HFFc6 (cell line): ENCODE measurements at regions not wholly inside any gene's neighbourhood (a gene's known extent, or its start where the extent isn't known, plus 50 kb on each side); places are given as distances from the start of the nearest gene placed in this dataset.

ENCODE experiments used
- DNase-seq: peaks from one replicate; pipeline ENCODE4 v3.0.0-alpha.2; 2018
- H3K27ac Mint-ChIP-seq: 2 replicates; pipeline ENCODE4 v1.8.0; 2020; ENCODE audit warnings: mild to moderate bottlenecking, mixed read lengths
- H3K27me3 Mint-ChIP-seq: 2 replicates; pipeline ENCODE4 v1.8.0; 2021; ENCODE audit warnings: mild to moderate bottlenecking, moderate library complexity, mixed read lengths; ENCODE audit not compliant: insufficient read depth
- H3K36me3 Mint-ChIP-seq: 2 replicates; pipeline ENCODE4 v1.8.0; 2021; ENCODE audit warnings: low read depth, mixed read lengths
- H3K4me1 Mint-ChIP-seq: 2 replicates; pipeline ENCODE4 v1.8.0; 2020; ENCODE audit warnings: low read depth, mixed read lengths
- H3K4me3 Mint-ChIP-seq: 2 replicates; pipeline ENCODE4 v1.8.0; 2020; ENCODE audit warnings: mild to moderate bottlenecking, moderate library complexity, mixed read lengths
- H3K9me3 Mint-ChIP-seq: 2 replicates; pipeline ENCODE4 v1.8.0; 2020; ENCODE audit warnings: mild to moderate bottlenecking, mixed read lengths
- TF ChIP-seq, protein P1 (sequence below): fragments of 200-600 bp; sonication (generic); IDR thresholded peaks from 2 replicates; pipeline ENCODE4 v1.5.0; 2021; ENCODE audit warnings: antibody characterized with exemption, mild to moderate bottlenecking

DNA sequence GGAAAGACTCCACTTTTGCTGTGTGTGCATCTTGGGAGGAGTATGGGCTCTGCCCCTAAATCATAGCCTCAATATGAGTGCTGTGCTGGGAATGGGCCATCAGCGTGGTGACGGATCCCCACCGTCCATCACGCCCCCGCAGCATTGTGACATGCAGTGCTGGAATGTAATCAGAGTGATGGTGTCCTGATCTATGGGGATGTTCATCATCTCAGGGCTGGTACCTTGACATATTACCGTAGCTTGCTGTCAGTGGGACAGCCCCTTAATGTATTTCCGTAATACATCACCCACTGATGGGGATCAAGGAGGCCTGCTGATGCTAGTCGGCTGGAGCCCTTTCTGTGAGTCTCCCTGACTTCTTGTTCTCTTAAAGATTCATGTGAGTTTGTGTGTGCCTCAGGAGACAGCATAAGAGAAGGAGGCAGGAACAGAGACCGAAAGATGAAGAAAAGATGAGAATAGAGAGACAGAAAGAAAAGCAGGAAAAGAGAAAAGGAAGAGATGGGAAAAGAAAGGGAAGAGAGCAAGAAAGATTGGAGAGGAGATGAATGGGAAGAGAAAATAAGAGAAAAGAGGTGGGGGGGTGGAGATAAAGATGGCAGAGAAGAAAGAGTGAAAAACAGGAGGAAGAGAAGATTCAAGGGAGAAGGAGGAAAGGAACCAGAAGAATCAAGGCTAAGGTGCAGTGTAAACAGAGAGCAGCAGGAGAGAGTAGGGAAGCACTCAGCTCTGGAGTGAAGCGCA, 183.7 kb downstream of the RPLP1 start:
- no peak overlapping the region for H3K4me3 Mint-ChIP-seq
- peaks cover 29% of the 10 kb centered on the region for H3K27me3 Mint-ChIP-seq
- no peaks in the 10 kb centered on the region for H3K36me3 Mint-ChIP-seq
- no peak for DNase-seq
- no peaks in the 10 kb centered on the region for H3K4me1 Mint-ChIP-seq
- TF ChIP-seq, protein P1, sequence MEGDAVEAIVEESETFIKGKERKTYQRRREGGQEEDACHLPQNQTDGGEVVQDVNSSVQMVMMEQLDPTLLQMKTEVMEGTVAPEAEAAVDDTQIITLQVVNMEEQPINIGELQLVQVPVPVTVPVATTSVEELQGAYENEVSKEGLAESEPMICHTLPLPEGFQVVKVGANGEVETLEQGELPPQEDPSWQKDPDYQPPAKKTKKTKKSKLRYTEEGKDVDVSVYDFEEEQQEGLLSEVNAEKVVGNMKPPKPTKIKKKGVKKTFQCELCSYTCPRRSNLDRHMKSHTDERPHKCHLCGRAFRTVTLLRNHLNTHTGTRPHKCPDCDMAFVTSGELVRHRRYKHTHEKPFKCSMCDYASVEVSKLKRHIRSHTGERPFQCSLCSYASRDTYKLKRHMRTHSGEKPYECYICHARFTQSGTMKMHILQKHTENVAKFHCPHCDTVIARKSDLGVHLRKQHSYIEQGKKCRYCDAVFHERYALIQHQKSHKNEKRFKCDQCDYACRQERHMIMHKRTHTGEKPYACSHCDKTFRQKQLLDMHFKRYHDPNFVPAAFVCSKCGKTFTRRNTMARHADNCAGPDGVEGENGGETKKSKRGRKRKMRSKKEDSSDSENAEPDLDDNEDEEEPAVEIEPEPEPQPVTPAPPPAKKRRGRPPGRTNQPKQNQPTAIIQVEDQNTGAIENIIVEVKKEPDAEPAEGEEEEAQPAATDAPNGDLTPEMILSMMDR, result no peak
- no peak overlapping the region for H3K27ac Mint-ChIP-seq
- peaks cover 6% of the 10 kb centered on the region; the same call in 1 of the 2 replicates for H3K9me3 Mint-ChIP-seq

DNA sequence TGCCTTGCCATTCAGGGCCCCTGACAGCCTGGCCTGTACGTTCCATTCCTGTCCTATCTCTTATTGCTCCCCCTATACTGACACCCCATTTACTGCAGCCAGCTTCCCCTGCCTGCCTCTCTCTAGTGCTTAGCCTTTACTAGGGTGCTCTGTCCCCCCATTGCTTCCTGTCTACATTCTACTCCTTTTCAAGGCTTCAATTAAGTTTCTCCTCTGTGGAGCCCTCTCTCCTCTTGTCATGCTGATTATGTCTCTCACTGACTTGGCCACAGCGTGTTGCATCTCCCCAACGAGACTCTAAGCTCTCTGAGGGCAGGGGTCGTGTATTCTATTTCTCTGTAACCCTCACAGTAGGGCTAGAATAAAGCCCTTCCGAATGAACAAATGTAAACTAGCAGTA, 185.2 kb downstream of the RPLP1 start:
- Mint-ChIP-seq H3K36me3 (no peaks in the 10 kb centered on the region), H3K4me3 (no peak overlapping the region), H3K27ac (no peak overlapping the region), H3K27me3 (peaks cover 20% of the 10 kb centered on the region), H3K9me3 (peaks cover 6% of the 10 kb centered on the region; the same call in 1 of the 2 replicates), H3K4me1 (no peaks in the 10 kb centered on the region)
- TF ChIP-seq, protein P1, result no peak
- no peak for DNase-seq

DNA sequence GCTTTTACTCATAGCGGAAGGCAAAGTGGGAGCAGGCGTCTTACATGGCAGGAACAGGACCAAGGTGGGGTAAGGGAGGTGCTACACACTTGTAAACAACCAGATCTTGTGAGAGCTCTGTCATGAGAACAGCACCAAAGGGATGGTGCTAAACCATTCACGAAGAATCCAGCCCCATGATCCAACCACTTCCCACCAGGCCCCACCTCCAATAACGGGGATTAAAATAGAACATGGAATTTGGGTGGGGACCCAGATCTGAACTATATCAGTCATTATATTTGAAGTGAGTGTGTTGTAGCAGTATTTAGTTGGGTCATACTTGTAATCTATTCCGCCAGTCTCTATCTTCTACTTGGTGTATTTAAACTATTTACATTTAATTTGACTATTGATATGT, 190.9 kb downstream of the RPLP1 start:
- TF ChIP-seq, protein P1, result no peak
- H3K27me3 Mint-ChIP-seq, result peaks cover 36% of the 10 kb centered on the region
- no peak overlapping the region for H3K4me3 Mint-ChIP-seq
- no peak for DNase-seq
- H3K9me3 Mint-ChIP-seq, result peaks cover 6% of the 10 kb centered on the region; the same call in 1 of the 2 replicates
- H3K36me3 Mint-ChIP-seq, result no peaks in the 10 kb centered on the region
- H3K4me1 Mint-ChIP-seq, result no peaks in the 10 kb centered on the region; the same call in 1 of the 2 replicates
- H3K27ac Mint-ChIP-seq, result no peak overlapping the region

DNA sequence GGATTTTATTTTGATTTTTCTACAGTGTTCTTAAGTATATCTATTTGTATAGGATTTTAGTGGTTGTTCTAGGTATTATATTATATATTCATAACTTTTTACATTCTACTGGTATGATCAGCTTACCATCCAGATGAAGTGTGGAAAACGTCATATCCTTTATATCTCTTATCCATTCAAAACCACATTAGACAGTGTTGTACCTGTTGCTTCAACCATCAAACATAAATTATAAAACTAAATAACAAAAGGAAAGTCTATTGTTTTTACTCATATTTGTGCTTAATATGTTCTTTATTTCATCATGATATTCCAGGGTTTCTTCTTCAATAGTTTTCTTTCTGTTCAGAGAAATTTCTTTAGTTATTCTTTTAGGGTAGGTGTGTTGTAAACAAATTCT, 191.4 kb downstream of the RPLP1 start:
- H3K36me3 Mint-ChIP-seq, result no peaks in the 10 kb centered on the region
- H3K27me3 Mint-ChIP-seq, result peaks cover 37% of the 10 kb centered on the region
- DNase-seq, result no peak
- H3K4me1 Mint-ChIP-seq, result no peaks in the 10 kb centered on the region; the same call in 1 of the 2 replicates
- H3K27ac Mint-ChIP-seq, result no peak overlapping the region
- TF ChIP-seq, protein P1, result no peak
- H3K4me3 Mint-ChIP-seq, result no peak overlapping the region
- peaks cover 6% of the 10 kb centered on the region; the same call in 1 of the 2 replicates for H3K9me3 Mint-ChIP-seq

DNA sequence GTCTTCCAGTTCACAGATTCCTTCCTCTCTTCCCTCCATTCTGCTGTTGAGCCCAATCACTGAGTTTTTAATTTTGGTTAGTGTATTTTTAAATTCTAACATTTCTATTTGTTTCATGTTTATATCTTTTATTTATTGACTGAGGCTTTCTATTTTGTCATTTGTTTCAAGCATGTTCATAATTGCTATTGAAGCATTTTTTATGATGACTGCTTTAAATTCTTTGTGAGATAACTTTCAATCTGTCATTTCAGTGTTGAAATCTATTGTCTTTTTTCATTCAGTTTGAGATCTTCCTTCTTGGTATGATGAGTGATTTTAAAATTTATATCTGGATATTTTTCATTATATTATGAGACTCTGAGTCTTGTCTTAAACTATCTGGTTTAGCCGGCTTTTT, 192.3 kb downstream of the RPLP1 start:
- no peak for DNase-seq
- no peaks in the 10 kb centered on the region; the same call in 1 of the 2 replicates for H3K4me1 Mint-ChIP-seq
- peaks cover 6% of the 10 kb centered on the region; the same call in 1 of the 2 replicates for H3K9me3 Mint-ChIP-seq
- H3K36me3 Mint-ChIP-seq, result no peaks in the 10 kb centered on the region
- no peak overlapping the region for H3K27ac Mint-ChIP-seq
- TF ChIP-seq, protein P1, result no peak
- peaks cover 43% of the 10 kb centered on the region for H3K27me3 Mint-ChIP-seq
- H3K4me3 Mint-ChIP-seq, result no peak overlapping the region
